Trophoblast cell (in vitro differentiated cells and primary cell): ENCODE measurements at regions not wholly inside any gene's neighbourhood (a gene's known extent, or its start where the extent isn't known, plus 50 kb on each side); places are given as distances from the start of the nearest gene placed in this dataset.

ENCODE experiments used
- DNase-seq, 2 donors: peaks; one replicate each; pipeline ENCODE4 v3.0.0-alpha.2; 2016
- H2AFZ ChIP-seq: 2 replicates; pipeline ENCODE4 v1.6.1; 2013; ENCODE audit warnings: low read length, moderate library complexity, mild to moderate bottlenecking; ENCODE audit not compliant: insufficient read depth, poor library complexity
- H2AK5ac ChIP-seq: 2 replicates; pipeline ENCODE4 v1.6.1; 2013; ENCODE audit warnings: mild to moderate bottlenecking, low read length
- H2BK120ac ChIP-seq: 2 replicates; pipeline ENCODE4 v1.6.1; 2013; ENCODE audit warnings: low read length, mild to moderate bottlenecking, moderate library complexity; ENCODE audit not compliant: insufficient read depth, poor library complexity
- H2BK12ac ChIP-seq: 2 replicates; pipeline ENCODE4 v1.6.1; 2013; ENCODE audit warnings: mild to moderate bottlenecking, low read length, moderate library complexity
- H2BK5ac ChIP-seq: 2 replicates; pipeline ENCODE4 v1.6.1; 2013; ENCODE audit warnings: low read length, low read depth, moderate library complexity, mild to moderate bottlenecking; ENCODE audit not compliant: poor library complexity
- H3K14ac ChIP-seq: 2 replicates; pipeline ENCODE4 v1.6.1; 2013; ENCODE audit warnings: mild to moderate bottlenecking, low read length
- H3K18ac ChIP-seq: 2 replicates; pipeline ENCODE4 v1.6.1; 2013; ENCODE audit warnings: mild to moderate bottlenecking, low read length
- H3K23ac ChIP-seq: 2 replicates; pipeline ENCODE4 v1.6.1; 2013; ENCODE audit warnings: low read length
- H3K27ac ChIP-seq: 2 replicates; pipeline ENCODE4 v1.5.1; 2013; ENCODE audit warnings: low read depth, mild to moderate bottlenecking, inconsistent platforms, low read length, moderate library complexity
- H3K27me3 ChIP-seq: 2 replicates; pipeline ENCODE4 v1.6.1; 2013; ENCODE audit warnings: inconsistent platforms, mild to moderate bottlenecking, low read length, moderate library complexity; ENCODE audit not compliant: insufficient read depth
- H3K36me3 ChIP-seq, 2 experiments: 1 replicate in 1 of 2; 2 replicates in 1 of 2; pipeline ENCODE4 v1.6.1; 2013; ENCODE audit warnings: low read length in 2 of 2, mild to moderate bottlenecking in 2 of 2, moderate library complexity in 1 of 2; ENCODE audit not compliant: insufficient read depth in 2 of 2, control insufficient read depth in 1 of 2
- H3K4ac ChIP-seq: 2 replicates; pipeline ENCODE4 v1.6.1; 2013; ENCODE audit warnings: low read depth, mild to moderate bottlenecking, low read length, moderate library complexity
- H3K4me1 ChIP-seq, 2 experiments: 1 replicate in 1 of 2; 2 replicates in 1 of 2; pipeline ENCODE4 v1.6.1; 2013; ENCODE audit warnings: low read length in 2 of 2, mild to moderate bottlenecking in 2 of 2, moderate library complexity in 1 of 2; ENCODE audit not compliant: insufficient read depth in 2 of 2, control insufficient read depth in 1 of 2
- H3K4me2 ChIP-seq: 2 replicates; pipeline ENCODE4 v1.6.1; 2013; ENCODE audit warnings: inconsistent platforms, mild to moderate bottlenecking, low read length, moderate library complexity
- H3K4me3 ChIP-seq: 2 replicates; pipeline ENCODE4 v1.5.1; 2013; ENCODE audit warnings: mild to moderate bottlenecking, low read depth, low read length, inconsistent platforms
- H3K79me1 ChIP-seq: one replicate; pipeline ENCODE4 v1.6.1; 2013; ENCODE audit warnings: low read length
- H3K79me2 ChIP-seq: 2 replicates; pipeline ENCODE4 v1.6.1; 2013; ENCODE audit warnings: low read length, mild to moderate bottlenecking; ENCODE audit not compliant: control insufficient read depth, insufficient read depth, poor library complexity
- H3K9ac ChIP-seq: 2 replicates; pipeline ENCODE4 v1.6.1; 2013; ENCODE audit warnings: mild to moderate bottlenecking, low read length
- H3K9me3 ChIP-seq: 2 replicates; pipeline ENCODE4 v1.6.1; 2013; ENCODE audit warnings: low read depth, mild to moderate bottlenecking, control low read depth, inconsistent platforms, low read length; ENCODE audit not compliant: insufficient read depth
- H4K12ac ChIP-seq: 2 replicates; pipeline ENCODE4 v1.6.1; 2013; ENCODE audit warnings: low read depth, mild to moderate bottlenecking, low read length, moderate library complexity
- H4K8ac ChIP-seq: 2 replicates; pipeline ENCODE4 v1.6.1; 2013; ENCODE audit warnings: low read depth, mild to moderate bottlenecking, low read length, moderate library complexity
- H4K91ac ChIP-seq: one replicate; pipeline ENCODE4 v1.6.1; 2013; ENCODE audit warnings: low read depth, mild to moderate bottlenecking, low read length, moderate library complexity
- WGBS: extraction: QIAGEN DNeasy Blood & Tissue Kit; methylation state at CpG from one replicate; pipeline ENCODE4 v1.1.7; 2013; ENCODE audit warnings: missing lambda C conversion rate; ENCODE audit not compliant: insufficient read length, insufficient coverage; ENCODE audit errors: extremely low coverage; 5-methylcytosine and 5-hydroxymethylcytosine counted together

GRCh38 chr7:25840209-25840792 is 311.7 kb upstream of the NFE2L3 start:
- Histone ChIP-seq H2BK120ac (peak overlapping the region; percentile 95), H3K23ac (no peak overlapping the region), H3K18ac (no peak overlapping the region), H3K4me3 (no peak overlapping the region), H2AFZ (no peak overlapping the region), H3K9ac (no peak overlapping the region), H4K91ac (peak overlapping the region; percentile 96), H2BK5ac (peak overlapping the region; percentile 92), H4K8ac (peak overlapping the region; percentile 42), H3K79me2 (no peaks in the 10 kb centered on the region), H3K4me1 (peaks cover 2 to 8% of the 10 kb centered on the region in 2 experiments), H3K9me3 (no peaks in the 10 kb centered on the region), H4K12ac (no peak overlapping the region), H3K27ac (peak overlapping the region; percentile 55), H3K4me2 (no peak overlapping the region), H3K14ac (peak overlapping the region; percentile 82), H3K79me1 (peaks cover 40% of the 10 kb centered on the region), H3K4ac (peak overlapping the region; percentile 24), H3K36me3 (no peaks in the 10 kb centered on the region), H3K27me3 (no peaks in the 10 kb centered on the region), H2BK12ac (peak overlapping the region; percentile 98), H2AK5ac (peak overlapping the region; percentile 53)
- no peak for DNase-seq
- WGBS = no CpG with 5 or more reads among the region's 5 CpGs

- H3K18ac ChIP-seq = peak overlapping the region; percentile 71
These were observed 310.4 kb upstream of the NFE2L3 start for GRCh38 chr7:25841575-25841974.

GRCh38 chr7:25842201-25842733 is 309.7 kb upstream of the NFE2L3 start:
- H3K4me1 ChIP-seq = peaks cover 11 to 19% of the 10 kb centered on the region in 2 experiments
- H4K12ac ChIP-seq = no peak overlapping the region
- no peak overlapping the region for H3K9ac ChIP-seq
- no CpG with 5 or more reads among the region's 5 CpGs for WGBS
- H2BK5ac ChIP-seq = peak overlapping the region; percentile 77
- H2BK120ac ChIP-seq = no peak overlapping the region
- H2AFZ ChIP-seq = no peak overlapping the region
- no peaks in the 10 kb centered on the region for H3K36me3 ChIP-seq
- H2AK5ac ChIP-seq = no peak overlapping the region
- no peak overlapping the region for H3K4me3 ChIP-seq
- peaks cover 5% of the 10 kb centered on the region for H3K79me2 ChIP-seq
- no peak overlapping the region for H2BK12ac ChIP-seq
- no peak for DNase-seq
- no peaks in the 10 kb centered on the region for H3K27me3 ChIP-seq
- H3K79me1 ChIP-seq = peaks cover 51% of the 10 kb centered on the region
- peak overlapping the region; percentile 97 for H4K91ac ChIP-seq
- no peak overlapping the region for H3K23ac ChIP-seq
- H4K8ac ChIP-seq = no peak overlapping the region
- peak overlapping the region; percentile 90 for H3K27ac ChIP-seq
- H3K9me3 ChIP-seq = no peaks in the 10 kb centered on the region
- H3K14ac ChIP-seq = no peak overlapping the region
- no peak overlapping the region for H3K4me2 ChIP-seq
- H3K4ac ChIP-seq = no peak overlapping the region
- no peak overlapping the region for H3K18ac ChIP-seq

More at GRCh38 chr7:25841575-25841974, 310.4 kb upstream of the NFE2L3 start:
- H2AFZ ChIP-seq = no peak overlapping the region
- H3K4ac ChIP-seq = peak overlapping the region; percentile 60
- peak overlapping the region; percentile 80 for H4K8ac ChIP-seq
- peak overlapping the region; percentile 90 for H3K27ac ChIP-seq
- peaks cover 3% of the 10 kb centered on the region for H3K79me2 ChIP-seq
- peak overlapping the region; percentile 97 for H2BK120ac ChIP-seq
- no peaks in the 10 kb centered on the region for H3K9me3 ChIP-seq
- peaks cover 50% of the 10 kb centered on the region for H3K79me1 ChIP-seq
- peak overlapping the region; percentile 91 for H2BK12ac ChIP-seq
- H3K36me3 ChIP-seq = no peaks in the 10 kb centered on the region
- H3K23ac ChIP-seq = no peak overlapping the region
- peaks cover 9 to 14% of the 10 kb centered on the region in 2 experiments for H3K4me1 ChIP-seq
- peak overlapping the region; percentile 77 for H2BK5ac ChIP-seq
- no CpG with 5 or more reads among the region's 3 CpGs for WGBS
- peak overlapping the region; percentile 34 for H2AK5ac ChIP-seq
- no peak overlapping the region for H3K4me3 ChIP-seq
- peak overlapping the region; percentile 91 for H3K14ac ChIP-seq
- H4K91ac ChIP-seq = peak overlapping the region; percentile 97
- no peak overlapping the region for H3K9ac ChIP-seq
- H4K12ac ChIP-seq = no peak overlapping the region
- H3K4me2 ChIP-seq = no peak overlapping the region
- DNase-seq = no peak
- H3K27me3 ChIP-seq = no peaks in the 10 kb centered on the region

- no peaks in the 10 kb centered on the region for H3K9me3 ChIP-seq
These were observed 308.5 kb upstream of the NFE2L3 start for GRCh38 chr7:25843467-25843866.

More at GRCh38 chr7:25843467-25843866, 308.5 kb upstream of the NFE2L3 start:
- Histone ChIP-seq H3K4ac (peak overlapping the region; percentile 71), H3K23ac (no peak overlapping the region), H3K4me1 (peaks cover 12 to 23% of the 10 kb centered on the region in 2 experiments), H3K36me3 (no peaks in the 10 kb centered on the region), H2BK12ac (peak overlapping the region; percentile 93), H4K8ac (peak overlapping the region; percentile 20), H2AK5ac (peak overlapping the region; percentile 38), H3K79me1 (peaks cover 60% of the 10 kb centered on the region), H4K12ac (no peak overlapping the region), H3K4me3 (no peak overlapping the region), H3K79me2 (peaks cover 6% of the 10 kb centered on the region), H2AFZ (no peak overlapping the region), H3K18ac (peak overlapping the region; percentile 34), H2BK5ac (peak overlapping the region; percentile 71), H3K27me3 (no peaks in the 10 kb centered on the region), H3K27ac (no peak overlapping the region), H3K4me2 (no peak overlapping the region), H4K91ac (peak overlapping the region; percentile 96), H3K14ac (peak overlapping the region; percentile 31), H3K9ac (no peak overlapping the region), H2BK120ac (peak overlapping the region; percentile 97)
- no CpG with 5 or more reads among the region's 4 CpGs for WGBS
- DNase-seq = no peak
